ENCODE measurements at regions not wholly inside any gene's neighbourhood (a gene's known extent, or its start where the extent isn't known, plus 50 kb on each side); places are given as distances from the start of the nearest gene placed in this dataset.

DNA sequence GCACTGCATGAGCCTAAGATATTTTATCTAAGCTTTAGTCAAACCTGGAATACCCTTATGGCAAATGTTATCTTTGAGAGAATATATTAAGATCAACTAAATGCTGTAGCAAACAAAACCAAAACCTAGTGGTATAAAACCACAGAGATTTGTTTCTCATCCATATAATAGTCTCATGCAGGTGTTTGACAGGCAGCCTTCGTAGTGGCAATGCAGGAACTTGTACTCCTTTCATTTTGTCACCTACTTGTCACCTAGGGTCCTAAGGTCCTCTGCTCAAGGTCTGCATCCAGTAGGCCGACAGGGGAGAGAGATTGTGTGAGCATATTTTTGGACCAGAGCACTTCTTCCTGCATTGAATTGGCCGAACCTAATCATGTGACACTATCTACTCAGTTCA, 352.6 kb downstream of the GPR37 start:
- DNase-seq = no peak

DNA sequence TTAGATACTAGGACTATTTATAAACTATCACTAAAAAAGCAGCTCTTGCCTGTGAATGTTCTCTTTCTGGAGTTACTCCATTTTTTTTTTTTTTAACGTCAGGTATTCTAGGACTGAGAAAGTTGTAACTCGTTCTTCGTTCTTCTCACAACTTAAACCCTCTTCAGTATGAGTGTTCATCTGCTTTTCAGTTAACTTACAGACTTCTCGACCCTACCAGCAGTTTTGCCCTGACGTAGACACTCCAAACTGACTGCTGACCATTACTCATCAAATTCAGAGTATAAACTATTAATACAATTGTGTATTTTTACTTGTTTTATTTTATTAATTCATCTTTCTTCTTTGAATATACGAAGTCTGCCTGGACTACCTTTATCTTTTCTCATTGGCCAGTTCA, 353.1 kb downstream of the GPR37 start:
- no peak for DNase-seq

DNA sequence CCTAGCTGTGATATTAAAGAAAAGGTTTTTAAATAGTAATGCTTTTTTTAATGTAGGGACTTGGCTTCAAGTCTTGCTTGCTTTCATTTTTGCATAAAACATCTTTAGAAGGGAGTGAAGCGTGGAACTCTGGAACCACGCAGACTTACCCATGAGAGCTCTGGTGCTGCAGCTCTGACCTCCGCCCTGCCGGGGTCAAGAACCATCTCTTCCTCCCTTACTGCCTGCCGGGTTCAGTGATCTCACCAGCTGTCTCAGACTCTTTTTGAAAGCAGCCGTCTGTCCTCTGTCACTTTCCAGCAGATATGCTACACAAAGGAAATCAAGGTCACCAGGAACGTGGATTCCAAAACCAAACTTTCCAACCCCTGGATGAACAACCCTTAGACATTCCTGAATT, 353.8 kb downstream of the GPR37 start:
- DNase-seq = no peak

DNA sequence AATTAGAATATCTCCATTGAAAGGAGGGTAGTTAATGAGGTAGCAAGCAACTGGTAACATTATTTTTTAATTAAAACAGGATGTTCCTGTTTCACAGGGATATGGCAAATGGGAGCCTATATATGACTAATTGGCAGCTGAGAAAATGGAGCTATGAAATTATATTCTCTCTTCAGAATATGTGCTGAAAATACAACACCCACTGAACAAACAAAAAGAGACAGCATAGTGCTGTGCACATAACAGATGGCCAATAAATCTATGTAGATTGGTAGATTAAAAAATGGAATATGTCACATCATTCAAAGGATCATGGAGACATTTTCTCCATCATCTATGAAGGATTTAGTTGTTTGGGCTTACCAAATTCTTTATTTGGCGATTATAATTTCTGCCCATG, 362.0 kb downstream of the GPR37 start:
- DNase-seq = no peak

DNA sequence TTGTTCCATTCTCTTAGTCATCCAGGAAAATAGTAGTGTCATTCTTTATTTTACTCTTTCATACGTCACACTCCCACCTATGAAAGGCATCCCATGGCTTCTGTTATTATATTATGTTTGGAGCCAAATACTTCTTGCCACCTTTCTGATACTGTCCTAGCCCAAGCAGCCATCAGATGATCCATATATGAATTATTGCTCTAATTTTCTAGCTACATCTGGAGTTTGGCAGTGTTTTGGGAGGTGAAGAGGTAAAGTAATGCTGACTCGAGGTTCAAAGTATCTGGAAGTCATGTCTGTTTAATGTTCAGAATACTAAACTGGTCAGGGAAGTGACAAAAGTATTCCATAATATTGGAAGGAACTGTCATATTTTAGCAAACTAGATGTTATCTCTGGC, 362.5 kb downstream of the GPR37 start:
- no peak for DNase-seq

DNA sequence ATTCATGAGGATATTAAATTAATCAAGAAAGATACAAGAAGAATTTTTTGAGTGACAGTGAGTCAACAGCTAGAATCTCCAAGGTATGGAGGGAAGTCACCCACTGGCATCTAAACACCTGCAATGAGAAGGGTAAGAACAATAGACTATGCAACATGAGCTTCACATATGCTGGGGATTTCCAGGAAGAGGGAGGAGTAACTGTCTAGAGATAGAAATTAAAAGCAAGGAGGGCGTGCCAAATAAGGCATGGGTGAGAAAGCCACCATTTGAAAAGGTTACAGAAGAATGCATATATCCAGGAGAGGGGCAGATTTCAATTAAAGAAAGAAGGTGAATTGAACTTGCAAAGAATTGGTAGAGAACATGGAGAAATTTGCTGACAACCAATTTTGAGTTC, 365.7 kb downstream of the GPR37 start:
- DNase-seq = no peak

DNA sequence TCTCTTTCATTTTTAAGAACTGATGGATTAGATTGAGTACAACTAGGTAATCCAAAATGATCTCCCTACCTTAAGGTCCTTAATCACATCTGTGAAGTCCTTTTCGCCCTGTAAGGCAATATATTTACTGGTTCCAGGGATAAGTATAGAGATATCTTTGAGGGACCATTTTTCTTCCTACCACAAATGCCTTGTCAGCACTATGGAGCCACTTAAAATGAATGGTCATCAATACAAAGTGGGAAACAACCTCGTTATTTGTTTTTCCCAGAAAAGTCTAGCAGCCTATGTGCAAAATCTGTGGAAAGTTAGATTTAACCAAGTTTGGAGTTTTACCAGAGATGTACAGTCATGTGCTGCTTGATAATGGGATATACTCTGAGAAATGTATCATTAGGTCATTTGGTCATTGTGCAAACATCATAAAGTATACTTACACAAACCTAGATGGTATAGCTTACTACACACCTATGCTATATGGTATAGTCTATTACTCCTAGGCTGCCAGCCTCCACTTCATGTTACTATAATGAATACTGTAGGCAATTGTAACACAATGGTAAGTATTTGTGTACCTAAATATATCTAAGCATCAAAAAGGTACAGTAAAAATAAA, 366.2 kb upstream of the TMEM229A start:
- DNase-seq = no peak

DNA sequence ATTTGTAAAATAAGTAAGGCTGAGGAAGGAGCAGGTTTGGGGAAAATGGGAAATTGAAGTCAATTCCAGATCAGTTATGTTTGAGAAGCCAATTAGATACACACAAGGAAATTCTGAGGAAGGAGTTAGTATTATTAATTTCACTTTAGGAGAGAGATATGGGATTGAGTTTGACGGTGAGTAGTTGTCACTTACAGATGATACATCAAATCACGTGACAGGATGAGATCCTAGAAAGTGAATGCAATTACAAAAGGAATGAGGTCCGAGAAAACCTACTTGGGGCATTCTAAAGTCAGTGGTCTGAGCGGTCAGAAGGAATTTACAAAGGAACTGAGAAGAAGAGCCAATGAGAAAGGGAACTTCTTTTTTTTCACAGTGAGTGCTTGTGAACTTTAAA, 364.3 kb upstream of the TMEM229A start:
- DNase-seq = no peak

DNA sequence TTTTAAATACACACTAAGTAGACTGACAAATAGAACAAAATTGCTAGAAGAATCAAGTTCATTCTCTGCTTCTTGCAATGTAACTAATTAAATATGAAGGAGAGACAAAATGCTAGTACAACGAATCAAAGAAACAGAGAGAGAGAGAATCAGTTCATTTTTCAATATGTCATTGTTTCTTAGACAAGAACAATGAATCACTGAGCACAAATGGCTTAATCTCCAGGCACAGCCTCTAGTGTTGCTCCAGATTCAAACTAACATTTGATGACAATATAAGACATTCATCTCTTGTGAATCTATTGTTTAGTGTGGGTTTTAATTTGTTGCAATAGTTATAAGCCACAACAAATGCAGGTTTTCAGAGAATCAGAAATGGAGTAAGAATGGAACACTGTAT, 357.4 kb upstream of the TMEM229A start:
- DNase-seq = no peak

DNA sequence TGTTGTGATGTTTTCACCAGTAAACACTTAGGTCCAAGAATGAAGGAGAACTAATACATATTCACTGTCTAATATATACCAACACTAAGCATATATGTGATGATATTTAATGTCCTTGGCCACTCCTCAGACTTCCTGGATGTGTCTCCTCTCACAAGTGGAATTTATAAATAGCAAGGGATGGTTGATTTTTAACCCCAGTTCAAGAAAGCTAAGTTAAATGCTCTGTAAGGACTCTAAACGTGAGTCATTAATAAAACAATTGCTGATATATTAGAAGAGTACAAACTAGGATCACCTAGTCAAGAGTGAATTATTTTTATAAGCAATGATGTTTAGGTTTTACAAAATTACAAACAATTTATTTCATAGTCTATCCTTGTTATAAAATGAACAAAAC, 355.9 kb upstream of the TMEM229A start:
- no peak for DNase-seq

DNA sequence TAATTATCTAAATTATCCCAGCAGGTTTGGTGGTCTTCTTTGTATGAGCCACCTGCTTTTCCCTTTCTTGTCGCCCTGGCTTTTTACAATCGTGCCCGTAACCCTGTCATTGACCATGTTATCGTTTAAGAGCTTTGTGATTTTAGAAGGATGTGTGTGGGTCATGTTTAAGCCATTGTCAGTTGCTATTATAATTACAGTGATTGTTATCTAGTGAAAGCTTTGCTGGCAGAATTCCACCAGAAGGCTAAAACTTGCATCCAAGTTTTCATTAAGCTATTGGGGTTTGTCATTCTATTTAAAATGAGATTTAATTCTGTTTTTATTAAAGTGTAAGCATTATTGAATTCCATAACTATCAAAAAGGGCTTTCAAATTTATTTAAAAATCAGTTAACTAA, 354.2 kb upstream of the TMEM229A start:
- no peak for DNase-seq

DNA sequence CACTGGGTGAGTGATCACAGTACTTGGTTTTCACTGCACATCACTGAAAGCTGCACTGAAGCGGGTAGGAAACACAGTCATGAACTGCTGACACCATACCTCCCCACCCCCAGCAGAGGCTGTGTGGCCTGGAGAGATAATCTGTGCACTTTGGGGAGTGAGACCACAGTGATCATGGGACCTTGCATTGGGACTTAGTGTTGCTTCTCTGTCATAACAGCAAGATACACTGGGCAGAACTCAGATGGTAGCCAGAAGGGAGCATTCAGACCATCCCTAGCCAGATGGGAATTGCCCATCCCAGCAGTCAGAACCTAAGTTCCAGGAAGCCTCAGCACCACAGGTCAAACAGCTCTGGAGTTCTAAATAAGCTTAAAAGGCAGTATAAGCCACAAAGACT, 346.4 kb upstream of the TMEM229A start:
- no peak for DNase-seq

DNA sequence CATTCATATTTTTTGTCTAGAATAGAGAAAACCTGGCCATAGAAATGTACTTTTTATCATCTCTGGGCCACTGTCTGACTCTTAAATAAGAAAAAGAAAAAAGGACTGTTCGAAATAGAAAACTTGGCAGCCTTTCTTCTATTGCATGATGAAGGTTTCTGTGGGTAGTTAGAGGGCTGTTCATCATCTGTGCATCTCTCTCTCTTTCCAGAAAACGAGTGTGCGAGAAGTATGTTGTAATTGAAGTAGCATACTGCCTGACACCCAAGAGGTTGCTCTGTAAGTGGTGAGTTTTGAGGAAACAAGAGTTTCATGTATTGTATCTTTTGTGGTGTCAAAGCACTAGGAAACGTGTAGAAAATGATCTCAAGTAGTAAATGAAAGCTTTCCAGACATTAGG, 343.2 kb upstream of the TMEM229A start:
- DNase-seq = no peak

DNA sequence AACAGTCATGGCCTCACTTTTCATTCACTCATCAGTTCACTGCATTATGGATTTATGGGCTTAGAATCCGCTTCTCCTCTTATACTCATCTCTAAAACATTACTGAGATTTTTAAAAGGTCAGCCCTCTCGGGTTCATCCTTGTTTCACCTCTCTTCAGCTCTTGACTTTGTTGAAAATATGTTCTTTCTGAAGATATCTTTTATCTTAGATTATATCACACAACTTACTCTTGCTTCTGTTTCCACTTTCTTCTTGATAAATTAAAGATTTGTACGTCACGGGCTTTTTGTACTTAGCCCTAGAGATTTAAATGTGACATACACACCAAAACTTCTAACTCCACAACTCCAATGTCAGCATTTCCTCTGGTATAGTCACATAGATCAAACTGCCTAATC, 342.5 kb upstream of the TMEM229A start:
- no peak for DNase-seq

DNA sequence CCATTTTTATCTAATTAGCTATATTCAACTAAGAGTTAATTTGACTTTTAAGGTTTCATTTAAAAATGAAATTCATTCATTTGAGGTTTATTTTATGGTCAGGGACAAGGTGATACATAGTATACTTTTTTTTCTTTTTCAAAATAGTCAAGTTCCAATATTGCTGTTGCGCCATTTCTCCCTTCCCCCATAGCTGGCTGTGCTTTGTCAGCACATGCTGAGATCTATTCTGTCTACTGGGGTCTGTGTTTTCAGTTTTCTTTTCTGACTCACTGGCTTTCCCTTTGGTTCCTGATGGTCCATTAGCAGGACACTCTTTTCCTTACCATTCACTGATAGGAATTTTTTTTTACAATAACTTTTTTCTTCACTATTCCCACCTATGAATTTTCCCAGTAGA, 336.4 kb upstream of the TMEM229A start:
- no peak for DNase-seq

DNA sequence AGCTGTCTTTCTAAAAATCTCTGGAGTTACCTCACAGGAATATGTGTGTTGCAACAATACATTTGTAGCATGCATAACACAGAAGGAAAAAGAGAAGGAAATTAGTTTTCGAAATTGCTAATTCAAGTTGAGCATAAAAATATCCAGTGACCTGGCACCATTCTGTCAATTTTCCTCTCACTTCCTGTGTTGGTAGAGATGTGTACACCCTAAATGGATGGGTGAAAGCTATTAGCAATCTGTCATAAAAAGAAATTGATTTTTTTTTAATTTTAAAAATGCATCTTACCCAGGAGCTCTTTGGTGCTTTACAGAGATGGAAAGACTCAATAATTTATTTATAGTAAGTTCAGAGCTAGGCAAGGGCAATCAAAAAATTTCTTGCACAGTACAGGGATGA, 333.3 kb upstream of the TMEM229A start:
- no peak for DNase-seq

DNA sequence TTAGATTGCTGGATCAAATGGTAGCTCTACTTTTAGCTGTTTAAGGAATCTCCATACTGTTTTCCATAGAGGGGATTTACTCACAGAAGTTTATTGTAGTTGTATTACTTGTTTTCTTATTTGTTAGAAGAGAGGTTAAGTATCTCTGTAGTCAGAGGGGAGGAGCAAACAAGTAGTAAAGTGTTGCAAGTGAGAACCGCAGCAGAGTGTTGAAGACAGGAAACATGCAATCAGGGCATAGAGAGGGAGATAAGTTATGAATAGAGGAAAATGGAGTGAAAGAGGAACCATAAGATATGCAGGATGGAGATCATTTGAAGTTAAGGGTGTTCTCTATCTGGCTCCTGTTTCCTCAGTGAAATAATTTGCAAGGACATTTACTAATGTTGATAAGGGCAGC, 331.4 kb upstream of the TMEM229A start:
- DNase-seq = no peak

DNA sequence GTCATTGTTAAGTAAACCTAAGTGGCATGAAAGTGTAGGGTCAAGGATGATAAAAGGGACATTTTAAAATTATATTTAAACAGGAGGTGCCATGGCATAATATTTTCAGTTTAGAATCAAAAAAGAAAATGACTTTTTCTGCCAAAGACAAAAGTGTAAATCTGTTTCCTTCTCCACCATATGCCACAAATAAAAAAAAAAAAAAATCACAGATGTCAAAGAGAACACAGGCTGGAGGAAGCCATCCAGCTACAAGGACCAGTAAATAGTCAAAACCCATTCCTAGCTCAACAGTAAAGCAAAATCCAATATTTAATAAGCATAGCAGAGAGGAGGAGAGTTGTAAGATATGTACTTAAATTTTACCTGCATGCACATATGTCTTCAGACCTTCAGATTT, 321.3 kb upstream of the TMEM229A start:
- DNase-seq = no peak

DNA sequence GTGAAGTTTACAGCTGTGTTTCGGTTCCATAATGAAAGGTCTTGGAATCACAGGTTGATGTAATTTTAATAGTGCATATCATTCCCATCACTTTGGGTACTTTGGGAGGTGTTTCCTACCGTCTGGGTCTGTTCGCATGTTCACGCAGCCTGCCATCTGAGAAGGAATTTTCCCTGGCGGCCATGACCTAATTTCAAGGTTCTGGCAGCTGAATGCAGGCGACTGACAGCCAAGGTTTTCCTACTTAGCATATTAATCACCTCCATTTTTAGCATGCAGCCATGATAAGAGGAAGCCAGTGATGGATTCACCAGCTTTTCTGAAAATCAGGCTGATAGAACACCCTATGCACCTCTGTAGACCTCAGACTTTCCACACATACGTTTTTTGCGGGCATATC, 319.1 kb upstream of the TMEM229A start:
- no peak for DNase-seq

DNA sequence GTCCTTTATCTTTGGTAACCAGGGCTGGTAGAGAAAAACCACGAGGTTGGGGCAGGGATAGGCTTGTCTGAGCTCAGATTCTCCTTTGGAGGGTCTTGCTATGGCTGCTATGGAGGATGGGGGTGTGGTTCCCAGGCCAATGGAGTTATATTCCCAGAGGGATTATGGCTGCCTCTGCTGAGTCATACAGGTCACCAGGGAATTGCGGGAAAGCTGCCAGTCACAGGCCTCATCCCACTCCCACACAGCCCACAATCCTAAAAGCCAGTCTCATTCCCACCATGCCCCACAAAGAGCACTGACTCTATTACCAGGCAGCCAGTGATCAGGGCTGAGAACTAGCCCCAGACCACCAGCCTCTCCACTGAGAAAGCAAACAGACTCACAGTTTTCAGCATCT, 316.6 kb upstream of the TMEM229A start:
- no peak for DNase-seq

DNA sequence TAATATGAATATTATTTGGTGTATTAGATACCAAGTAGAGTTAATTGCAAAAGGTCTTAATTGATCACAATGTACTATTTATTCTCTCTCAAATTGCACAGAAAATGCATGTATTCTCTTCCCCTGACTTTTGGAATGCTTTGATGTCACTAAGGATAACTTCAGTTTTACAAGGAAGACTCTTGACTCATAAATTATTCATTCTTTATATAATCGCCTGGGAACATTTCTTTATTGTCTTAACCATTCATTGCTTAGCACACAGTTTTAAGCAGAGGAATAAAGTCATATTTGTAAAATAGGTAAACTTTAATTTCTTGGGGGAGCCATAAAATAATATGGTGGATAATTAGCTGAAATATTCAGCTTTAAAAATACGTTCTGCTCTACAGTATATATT, 306.0 kb upstream of the TMEM229A start:
- DNase-seq = no peak

DNA sequence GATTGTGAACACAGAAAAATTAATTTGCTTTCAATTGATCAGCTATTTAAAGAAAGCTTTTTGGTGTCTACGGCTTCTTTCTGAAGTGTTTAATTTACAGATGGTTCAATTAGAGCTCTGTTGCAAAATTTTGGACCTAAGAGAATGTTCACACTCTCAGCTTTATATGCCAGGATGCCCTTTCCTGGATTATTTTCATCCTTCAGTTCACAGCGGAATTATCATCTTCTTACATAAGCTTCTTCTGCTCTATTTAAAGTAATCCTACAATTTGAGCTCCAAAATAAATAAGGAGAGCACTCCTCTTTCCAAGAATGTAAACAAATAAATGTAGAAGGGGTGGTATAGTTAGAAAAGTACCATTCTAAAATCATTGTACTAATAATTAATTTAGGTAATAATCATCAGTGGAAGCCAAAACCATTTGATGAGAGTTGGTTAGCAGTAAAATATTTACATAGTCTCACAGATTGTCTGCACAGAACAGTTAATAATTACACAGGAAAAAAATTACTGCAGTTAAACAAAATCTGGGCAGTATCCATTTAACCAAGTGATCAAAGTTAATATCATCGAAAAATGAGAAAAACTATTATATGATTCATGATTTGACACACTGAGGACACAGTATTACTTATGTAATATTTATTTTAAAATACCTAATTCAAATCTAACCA, 298.0 kb upstream of the TMEM229A start:
- DNase-seq = no peak

DNA sequence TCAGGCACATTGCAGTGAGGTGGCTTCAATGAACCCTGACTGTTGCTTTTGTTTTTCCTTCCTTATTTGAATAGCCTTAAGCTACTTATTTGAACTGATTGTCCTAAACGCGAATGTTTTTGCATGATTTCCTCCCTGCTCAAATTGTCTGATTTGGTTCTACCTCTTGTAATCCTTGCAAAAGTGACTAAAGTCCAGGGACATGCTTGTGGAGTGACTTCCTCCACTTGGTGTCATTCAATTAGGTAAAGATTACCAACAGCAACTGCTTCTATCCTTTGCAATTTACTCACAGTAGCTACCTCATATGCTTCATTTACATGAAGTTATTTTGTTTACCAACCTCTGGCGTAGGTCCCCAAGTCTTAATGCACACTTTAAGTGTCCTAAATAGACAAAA, 295.9 kb upstream of the TMEM229A start:
- no peak for DNase-seq

DNA sequence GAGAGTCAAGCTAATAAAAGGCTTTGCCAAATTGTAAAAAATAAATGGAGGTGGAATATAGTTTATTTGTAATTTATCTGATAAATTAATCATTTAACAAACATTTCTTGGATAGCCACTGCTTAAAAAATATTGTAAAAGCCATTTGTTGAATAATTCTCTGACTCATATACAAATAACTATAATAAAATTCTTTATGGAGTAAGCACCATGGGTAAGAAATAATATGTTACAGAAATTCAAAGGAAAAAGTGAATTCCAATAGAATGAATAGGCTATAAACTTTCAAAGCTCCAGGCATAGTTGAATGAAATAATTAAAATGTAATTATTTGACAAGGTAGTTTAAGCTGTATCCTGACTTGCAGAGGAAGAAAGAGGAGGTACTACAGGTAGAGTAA, 291.4 kb upstream of the TMEM229A start:
- DNase-seq = no peak

DNA sequence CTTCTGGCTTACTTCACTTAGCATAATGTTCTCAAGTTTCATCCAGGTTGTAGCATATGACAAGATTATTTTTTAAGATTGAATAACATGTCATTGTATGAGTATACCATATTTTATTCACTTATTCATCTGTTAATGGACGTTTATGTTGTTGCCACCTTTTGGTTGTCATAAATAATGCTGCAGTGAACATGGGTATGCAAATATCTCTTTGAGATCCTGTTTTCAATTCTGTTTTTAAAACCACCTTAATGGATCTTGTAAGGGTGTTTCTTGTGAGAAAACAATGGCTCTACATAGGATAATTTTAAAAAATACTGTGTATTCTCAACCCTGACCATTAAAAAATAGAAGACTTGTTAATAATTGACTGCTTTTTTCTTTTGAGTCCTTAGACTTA, 290.7 kb upstream of the TMEM229A start:
- DNase-seq = no peak
